ENCODE measurements at regions not wholly inside any gene's neighbourhood (a gene's known extent, or its start where the extent isn't known, plus 50 kb on each side); places are given as distances from the start of the nearest gene placed in this dataset.

DNA sequence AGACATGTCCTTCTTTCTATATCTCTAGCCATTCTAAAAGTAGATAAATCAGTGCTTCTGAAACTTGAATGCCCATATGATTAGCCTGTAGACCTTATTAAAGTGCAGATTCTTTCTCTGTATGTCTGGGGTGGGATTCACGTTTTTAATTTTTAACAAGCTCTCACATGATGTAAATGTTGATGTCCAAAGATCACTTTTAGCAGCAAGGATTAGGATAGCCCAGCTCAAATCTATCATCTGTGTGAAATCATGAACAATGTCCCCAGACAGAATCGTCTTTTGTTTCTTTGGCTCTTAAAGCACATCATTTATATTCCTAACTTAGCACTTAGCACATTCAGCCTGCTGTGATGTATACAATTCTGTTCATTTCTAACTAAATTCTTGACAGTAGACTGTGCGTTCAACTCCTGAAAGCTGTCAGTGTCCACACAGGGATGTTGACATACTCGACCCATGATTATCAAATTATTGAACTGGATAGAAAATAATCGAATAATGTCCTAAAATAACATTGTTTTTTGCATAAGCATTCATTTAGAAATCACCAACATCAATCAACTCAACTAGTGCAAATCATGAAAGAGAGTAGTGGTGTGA lies 102.1 kb upstream of the MLIP start:
- no peak overlapping the region for H3K4me3 ChIP-seq (ENCODE audit: low read depth, low read length)
- TF ChIP-seq, protein P1, sequence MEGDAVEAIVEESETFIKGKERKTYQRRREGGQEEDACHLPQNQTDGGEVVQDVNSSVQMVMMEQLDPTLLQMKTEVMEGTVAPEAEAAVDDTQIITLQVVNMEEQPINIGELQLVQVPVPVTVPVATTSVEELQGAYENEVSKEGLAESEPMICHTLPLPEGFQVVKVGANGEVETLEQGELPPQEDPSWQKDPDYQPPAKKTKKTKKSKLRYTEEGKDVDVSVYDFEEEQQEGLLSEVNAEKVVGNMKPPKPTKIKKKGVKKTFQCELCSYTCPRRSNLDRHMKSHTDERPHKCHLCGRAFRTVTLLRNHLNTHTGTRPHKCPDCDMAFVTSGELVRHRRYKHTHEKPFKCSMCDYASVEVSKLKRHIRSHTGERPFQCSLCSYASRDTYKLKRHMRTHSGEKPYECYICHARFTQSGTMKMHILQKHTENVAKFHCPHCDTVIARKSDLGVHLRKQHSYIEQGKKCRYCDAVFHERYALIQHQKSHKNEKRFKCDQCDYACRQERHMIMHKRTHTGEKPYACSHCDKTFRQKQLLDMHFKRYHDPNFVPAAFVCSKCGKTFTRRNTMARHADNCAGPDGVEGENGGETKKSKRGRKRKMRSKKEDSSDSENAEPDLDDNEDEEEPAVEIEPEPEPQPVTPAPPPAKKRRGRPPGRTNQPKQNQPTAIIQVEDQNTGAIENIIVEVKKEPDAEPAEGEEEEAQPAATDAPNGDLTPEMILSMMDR (IDR thresholded peaks at IDR 0.05; ENCODE audit: low read depth, low read length), result no peak

DNA sequence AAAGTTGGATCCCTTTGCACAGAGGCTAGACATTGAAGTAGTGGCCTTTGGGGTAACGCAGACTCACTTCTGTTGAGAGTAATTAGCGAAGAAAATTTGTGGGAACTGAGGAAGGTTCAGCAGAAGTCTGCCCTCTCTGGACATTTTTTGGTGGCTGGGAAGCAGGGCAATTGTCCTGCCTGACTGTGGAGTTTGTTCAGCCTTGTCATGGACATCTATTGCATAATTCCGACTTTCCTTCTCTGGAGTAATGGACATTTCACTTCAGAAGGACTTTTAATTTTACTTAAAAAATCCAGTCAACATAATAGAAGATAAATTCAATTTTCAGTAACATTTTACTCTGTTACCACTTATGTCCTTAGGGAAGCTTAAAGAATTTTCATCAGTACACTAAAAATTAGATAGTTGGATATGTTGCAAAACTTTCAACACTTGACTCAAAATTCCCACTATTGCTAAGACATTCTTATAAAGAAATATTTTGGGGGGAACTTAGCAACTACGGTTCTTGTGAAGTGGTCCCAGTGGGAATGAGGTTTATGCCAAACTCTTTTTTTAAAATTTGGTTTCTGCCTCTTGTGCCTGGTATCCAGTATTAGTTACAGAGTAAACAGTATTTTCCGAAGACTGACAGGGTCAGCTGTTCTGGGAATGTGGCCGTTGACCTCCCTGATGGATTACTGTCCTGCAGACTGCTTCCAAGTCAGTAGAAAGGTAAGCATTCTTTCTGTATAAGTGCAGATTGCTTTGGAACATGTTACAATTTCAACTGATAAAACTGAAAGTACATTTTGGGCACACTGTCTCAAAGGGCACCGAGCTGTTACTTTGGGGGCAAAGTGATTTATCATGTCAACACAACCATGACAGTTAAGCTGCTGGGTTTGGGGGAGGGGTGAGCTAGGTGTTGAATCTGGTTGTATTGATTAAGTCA lies 100.6 kb upstream of the MLIP start:
- TF ChIP-seq, protein P1 (IDR thresholded peaks at IDR 0.05; ENCODE audit: low read depth, low read length), result no peak
- no peak overlapping the region for H3K4me3 ChIP-seq (ENCODE audit: low read depth, low read length)

DNA sequence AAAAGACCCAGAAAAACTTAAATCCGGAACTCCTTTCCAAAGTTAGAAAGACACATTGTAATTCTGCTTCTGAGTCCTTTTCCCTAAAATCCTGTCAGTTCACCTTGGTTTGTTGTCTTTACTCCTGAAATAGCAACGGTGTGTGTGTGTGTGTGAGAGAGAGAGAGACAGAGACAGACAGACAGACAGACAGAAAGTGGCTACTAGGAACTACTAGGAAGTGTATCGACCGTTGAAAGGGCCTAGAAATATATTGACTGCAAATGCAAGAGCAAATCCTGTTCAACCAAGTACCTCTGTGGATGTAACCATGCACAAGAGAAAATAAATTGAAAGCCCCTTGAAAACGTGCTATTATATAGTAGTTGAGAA lies 100.0 kb upstream of the MLIP start:
- no peak overlapping the region for H3K4me3 ChIP-seq (ENCODE audit: low read depth, low read length)
- TF ChIP-seq, protein P1 (IDR thresholded peaks at IDR 0.05; ENCODE audit: low read depth, low read length), result no peak

DNA sequence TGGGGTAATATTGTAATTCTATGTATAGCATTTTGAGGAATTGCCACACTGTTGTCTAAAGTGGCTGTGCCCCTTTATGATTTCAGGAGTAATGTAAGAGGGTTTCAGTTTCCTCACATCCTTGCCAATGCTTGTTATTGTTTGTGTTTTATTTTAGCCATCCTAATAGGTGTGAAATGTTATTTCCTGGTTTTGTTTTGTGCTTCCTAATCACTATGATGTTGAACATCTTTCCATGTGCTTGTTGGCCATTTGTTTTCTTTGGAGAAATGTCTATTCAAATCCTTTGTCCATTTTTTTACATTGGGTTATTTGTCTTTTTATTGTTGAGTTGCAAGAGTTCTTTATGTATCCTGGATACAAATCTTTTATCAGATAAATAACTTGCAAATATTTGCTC lies 97.3 kb upstream of the MLIP start:
- H3K4me3 ChIP-seq (ENCODE audit: low read depth, low read length), result no peak overlapping the region
- TF ChIP-seq, protein P1 (IDR thresholded peaks at IDR 0.05; ENCODE audit: low read depth, low read length), result no peak

DNA sequence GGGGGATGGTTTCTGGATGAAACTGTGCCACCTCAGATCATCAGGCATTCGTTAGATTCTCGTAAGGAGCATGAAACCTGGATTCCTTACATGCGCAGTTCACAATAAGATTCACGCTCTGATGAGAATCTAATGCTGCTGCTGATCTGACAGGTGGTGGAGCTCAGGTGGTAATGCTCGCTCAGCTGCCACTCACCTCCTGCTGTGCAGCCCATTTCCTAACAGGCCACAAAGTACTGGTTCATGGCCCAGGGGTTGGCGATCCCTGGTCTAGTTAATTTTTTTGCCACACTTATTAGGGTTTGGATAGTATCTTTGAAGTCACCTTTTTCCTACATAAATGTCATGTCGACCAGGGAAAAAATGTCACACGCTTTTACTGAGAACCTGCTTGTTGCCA lies 96.8 kb upstream of the MLIP start:
- TF ChIP-seq, protein P1 (IDR thresholded peaks at IDR 0.05; ENCODE audit: low read depth, low read length), result no peak
- no peak overlapping the region for H3K4me3 ChIP-seq (ENCODE audit: low read depth, low read length)

DNA sequence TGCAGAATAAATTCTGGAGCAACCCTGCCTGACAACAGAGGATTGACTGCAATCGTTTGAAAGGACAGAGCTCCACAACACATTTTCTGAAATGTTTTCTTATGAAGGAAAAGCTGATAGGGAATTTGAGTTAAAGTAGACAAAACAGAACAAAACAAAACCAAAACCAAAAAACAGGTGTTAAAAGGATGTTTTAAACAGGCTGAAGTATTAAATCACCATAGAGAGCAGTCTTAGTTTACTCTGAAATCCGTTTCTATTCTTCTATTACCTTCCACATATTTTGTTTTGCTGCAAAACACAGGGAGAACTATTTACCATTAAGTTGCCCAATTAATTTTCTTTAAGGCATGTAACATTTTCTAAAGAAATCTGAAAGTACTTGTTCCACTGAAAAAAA lies 93.4 kb upstream of the MLIP start:
- no peak overlapping the region for H3K4me3 ChIP-seq (ENCODE audit: low read depth, low read length)
- TF ChIP-seq, protein P1 (IDR thresholded peaks at IDR 0.05; ENCODE audit: low read depth, low read length), result no peak

DNA sequence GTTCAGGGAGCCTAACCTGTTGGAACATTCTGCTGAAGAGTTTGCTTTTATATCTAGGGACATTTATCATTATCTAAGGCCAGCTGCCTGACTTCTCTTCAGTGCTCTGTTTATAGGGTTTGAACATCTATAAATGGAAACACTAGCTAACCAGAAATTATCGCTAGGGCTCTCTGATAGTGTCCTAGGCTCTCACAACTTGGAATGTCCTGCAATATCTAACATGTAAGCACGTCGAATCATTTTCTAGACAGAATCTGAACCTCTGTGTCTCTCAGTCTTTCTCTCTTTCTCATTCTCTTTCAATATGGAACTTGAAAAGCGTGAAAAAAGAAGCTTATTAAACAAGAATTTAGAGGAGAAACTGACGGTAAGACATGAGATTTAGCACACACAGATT lies 92.5 kb upstream of the MLIP start:
- H3K4me3 ChIP-seq (ENCODE audit: low read depth, low read length), result no peak overlapping the region
- TF ChIP-seq, protein P1 (IDR thresholded peaks at IDR 0.05; ENCODE audit: low read depth, low read length), result no peak
